Effector memory CD4-positive, alpha-beta T cell (primary cell): ENCODE measurements at regions not wholly inside any gene's neighbourhood (a gene's known extent, or its start where the extent isn't known, plus 50 kb on each side); places are given as distances from the start of the nearest gene placed in this dataset.

Experiments used
- DNase-seq, 3 donors: peaks; one replicate each; pipeline ENCODE4 v3.0.0-alpha.2; 2020
- H3K27ac ChIP-seq: 2 replicates; pipeline ENCODE4 v1.7.0; 2013; ENCODE audit warnings: mild to moderate bottlenecking, low read length, moderate library complexity; ENCODE audit not compliant: insufficient read depth, poor library complexity, severe bottlenecking
- H3K27me3 ChIP-seq: replicated peaks from 2 replicates; pipeline ENCODE4 v1.7.0; 2013; ENCODE audit warnings: mild to moderate bottlenecking, low read length; ENCODE audit not compliant: insufficient read depth, control insufficient read depth, poor library complexity, severe bottlenecking
- H3K36me3 ChIP-seq: 2 replicates; pipeline ENCODE4 v1.7.0; 2013; ENCODE audit warnings: mild to moderate bottlenecking, low read length, moderate library complexity; ENCODE audit not compliant: control insufficient read depth, insufficient read depth
- H3K4me1 ChIP-seq: 2 replicates; pipeline ENCODE4 v1.7.0; 2013; ENCODE audit warnings: low read length, mild to moderate bottlenecking; ENCODE audit not compliant: control insufficient read depth, insufficient read depth, poor library complexity, severe bottlenecking
- H3K4me3 ChIP-seq: 2 replicates; pipeline ENCODE4 v1.7.0; 2013; ENCODE audit warnings: low read length, low read depth, mild to moderate bottlenecking; ENCODE audit not compliant: insufficient read depth, poor library complexity, severe bottlenecking
- H3K9me3 ChIP-seq: 2 replicates; pipeline ENCODE4 v1.7.0; 2013; ENCODE audit warnings: mild to moderate bottlenecking, low read length, moderate library complexity; ENCODE audit not compliant: control insufficient read depth

DNA sequence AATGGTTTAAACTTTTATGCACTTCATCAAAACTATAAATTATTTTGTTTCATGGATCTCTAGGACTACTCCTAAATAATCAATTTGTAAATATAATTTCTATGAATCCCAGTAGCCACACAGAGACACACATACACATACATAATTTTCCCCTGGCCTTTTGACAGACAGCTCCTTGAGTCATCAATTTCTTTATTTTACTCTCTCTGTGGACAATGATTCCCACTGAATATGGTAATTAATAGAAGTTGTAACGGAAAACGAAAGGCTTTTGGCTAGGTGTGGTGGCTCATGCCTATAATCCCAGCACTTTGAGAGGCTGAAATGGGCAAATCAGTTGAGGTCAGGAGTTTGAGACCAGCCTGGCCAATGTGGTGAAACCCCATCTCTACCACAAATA lies 235.1 kb downstream of the EPHA4 start:
- no peaks in the 10 kb centered on the region for H3K4me1 ChIP-seq
- H3K27ac ChIP-seq = no peak overlapping the region
- no peak for DNase-seq
- H3K27me3 ChIP-seq = no peaks in the 10 kb centered on the region
- H3K4me3 ChIP-seq = no peak overlapping the region
- H3K36me3 ChIP-seq = no peaks in the 10 kb centered on the region
- no peaks in the 10 kb centered on the region for H3K9me3 ChIP-seq

DNA sequence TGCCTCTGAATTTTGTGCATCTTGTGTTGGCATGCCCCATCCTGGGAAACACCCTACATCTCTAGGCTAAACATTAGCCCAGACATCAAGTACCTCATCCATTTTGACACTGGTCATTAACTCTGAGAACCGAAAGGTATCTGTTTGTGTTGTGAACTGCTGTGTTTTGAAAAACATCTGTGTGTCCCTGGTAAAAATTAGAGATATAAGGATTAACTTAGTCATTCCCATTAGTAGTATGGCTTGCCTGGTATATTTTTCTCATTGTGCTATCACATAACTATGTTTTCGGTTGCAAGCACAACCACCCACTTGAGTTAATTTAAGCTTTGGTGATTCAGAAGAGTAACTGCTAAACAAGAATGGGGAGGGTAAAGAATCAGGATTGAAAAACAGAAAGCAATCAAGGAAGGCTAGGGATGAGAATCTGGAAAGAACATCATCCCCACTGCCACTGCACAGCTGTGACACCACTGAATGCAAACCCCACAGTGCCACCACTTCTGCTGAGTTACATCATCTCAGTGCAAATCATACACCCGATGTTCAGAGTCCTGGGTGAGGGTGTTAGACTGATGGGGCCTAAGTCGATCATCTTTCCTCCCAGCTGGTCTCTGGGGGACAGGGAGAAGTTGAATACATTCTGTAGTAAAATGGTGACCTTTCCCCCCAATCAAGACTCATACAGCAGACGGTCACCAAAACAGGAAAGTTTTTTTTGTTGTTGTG lies 234.0 kb downstream of the EPHA4 start:
- Histone ChIP-seq H3K27me3 (no peaks in the 10 kb centered on the region), H3K27ac (no peak overlapping the region), H3K9me3 (no peaks in the 10 kb centered on the region), H3K4me1 (no peaks in the 10 kb centered on the region), H3K4me3 (no peak overlapping the region), H3K36me3 (no peaks in the 10 kb centered on the region)
- no peak for DNase-seq

DNA sequence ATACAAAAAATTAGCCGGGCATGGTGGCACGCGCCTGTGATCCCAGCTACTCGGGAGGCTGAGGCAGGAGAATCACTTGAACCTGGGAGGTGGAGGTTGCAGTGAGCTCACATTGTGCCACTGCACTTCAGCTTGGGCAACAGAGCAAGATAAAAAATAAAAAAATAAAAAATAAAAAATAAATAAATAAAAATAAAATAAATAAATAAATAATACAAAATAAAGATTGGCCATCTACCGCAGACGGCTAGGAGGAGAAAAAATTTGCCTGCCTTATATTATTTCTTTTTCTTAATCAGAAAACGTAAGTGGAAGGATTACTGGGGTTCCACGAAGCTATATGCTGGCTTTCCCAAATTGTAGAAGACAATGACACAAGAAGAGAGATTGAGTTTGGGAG lies 229.7 kb downstream of the EPHA4 start:
- no peaks in the 10 kb centered on the region for H3K9me3 ChIP-seq
- no peak for DNase-seq
- H3K27ac ChIP-seq = no peak overlapping the region
- no peaks in the 10 kb centered on the region for H3K4me1 ChIP-seq
- no peaks in the 10 kb centered on the region for H3K27me3 ChIP-seq
- no peaks in the 10 kb centered on the region for H3K36me3 ChIP-seq
- no peak overlapping the region for H3K4me3 ChIP-seq

DNA sequence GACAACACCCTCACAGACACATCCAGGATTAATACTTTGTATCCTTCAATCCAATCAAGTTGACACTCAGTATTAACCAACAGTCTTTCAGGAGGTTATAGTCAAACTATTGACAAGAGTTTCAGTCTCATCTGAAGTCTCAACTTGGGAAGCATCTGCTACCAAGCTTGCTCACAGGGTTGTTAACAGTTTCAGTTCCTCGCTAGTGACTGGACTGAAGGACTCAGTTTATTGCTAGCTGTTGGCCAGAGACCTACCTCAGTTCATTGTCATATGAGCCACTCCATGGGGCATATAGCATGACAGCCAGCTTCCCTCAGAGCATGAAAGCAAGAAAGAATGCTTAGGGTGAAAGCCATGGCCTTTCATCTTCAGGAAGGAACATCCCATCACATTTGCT lies 228.6 kb downstream of the EPHA4 start:
- DNase-seq = no peak
- H3K36me3 ChIP-seq = no peaks in the 10 kb centered on the region
- no peaks in the 10 kb centered on the region for H3K9me3 ChIP-seq
- no peak overlapping the region for H3K4me3 ChIP-seq
- no peak overlapping the region for H3K27ac ChIP-seq
- H3K4me1 ChIP-seq = no peaks in the 10 kb centered on the region
- H3K27me3 ChIP-seq = no peaks in the 10 kb centered on the region

DNA sequence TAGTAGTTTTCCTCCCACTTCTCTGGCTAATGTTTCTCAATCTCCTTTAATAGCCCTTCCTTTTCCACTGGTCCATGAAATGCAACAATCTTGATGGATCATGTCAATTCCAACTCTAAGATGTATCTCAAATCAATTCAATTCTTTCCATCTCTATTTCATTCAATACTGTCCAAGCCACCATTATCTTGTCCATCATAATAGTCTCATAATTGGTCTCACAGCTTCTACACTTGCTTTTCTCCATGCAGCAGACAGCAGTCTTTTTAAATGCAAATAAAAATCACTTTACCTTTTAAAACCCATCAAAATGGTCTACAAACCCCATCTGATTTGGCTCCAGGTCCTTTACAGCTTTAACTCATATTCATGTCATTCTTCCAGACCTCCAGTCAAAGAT lies 226.6 kb downstream of the EPHA4 start:
- H3K27ac ChIP-seq = no peak overlapping the region
- H3K4me3 ChIP-seq = no peak overlapping the region
- DNase-seq = no peak
- no peaks in the 10 kb centered on the region for H3K27me3 ChIP-seq
- no peaks in the 10 kb centered on the region for H3K9me3 ChIP-seq
- H3K36me3 ChIP-seq = no peaks in the 10 kb centered on the region
- no peaks in the 10 kb centered on the region for H3K4me1 ChIP-seq

DNA sequence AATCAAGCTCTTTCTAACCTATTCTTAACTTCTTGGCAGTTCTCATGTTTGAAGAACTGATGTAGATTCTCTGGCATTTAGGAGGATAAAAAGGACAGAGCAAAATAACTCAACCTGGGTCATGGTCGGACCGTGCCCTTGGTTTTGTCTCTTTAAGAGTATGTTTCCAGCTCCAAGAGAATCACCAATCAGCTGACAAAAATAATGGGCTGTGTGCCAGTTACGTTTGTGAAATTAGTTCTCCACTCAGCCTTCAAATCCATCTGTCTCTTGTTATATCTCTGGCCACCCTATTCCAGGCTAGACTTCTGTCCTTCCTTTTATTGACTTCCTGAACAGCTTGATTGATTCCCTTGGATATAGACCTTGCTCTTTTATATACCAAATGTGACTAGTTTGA lies 225.7 kb downstream of the EPHA4 start:
- Histone ChIP-seq H3K4me1 (no peaks in the 10 kb centered on the region), H3K4me3 (no peak overlapping the region), H3K36me3 (no peaks in the 10 kb centered on the region), H3K27me3 (no peaks in the 10 kb centered on the region), H3K9me3 (no peaks in the 10 kb centered on the region), H3K27ac (no peak overlapping the region)
- DNase-seq = no peak

DNA sequence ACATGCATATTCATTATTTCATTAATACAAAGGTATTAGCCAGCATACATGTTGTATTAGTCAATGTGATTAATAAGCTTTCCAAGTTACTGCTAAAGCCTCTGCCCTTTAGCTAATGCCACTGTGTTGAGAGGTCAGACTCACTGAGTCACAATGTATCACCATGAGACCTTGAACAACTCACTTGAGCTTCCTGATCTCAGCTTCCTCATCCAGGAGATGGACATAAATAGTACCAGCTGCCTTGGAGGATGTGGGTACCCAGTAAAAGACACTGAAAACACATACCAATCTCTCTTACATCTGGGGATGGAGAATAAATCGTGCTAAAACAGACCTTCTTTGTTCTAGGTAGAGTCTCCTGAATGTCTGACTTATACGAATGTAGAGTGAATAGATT lies 224.6 kb downstream of the EPHA4 start:
- no peak overlapping the region for H3K4me3 ChIP-seq
- no peak overlapping the region for H3K27ac ChIP-seq
- DNase-seq = no peak
- H3K27me3 ChIP-seq = no peaks in the 10 kb centered on the region
- no peaks in the 10 kb centered on the region for H3K4me1 ChIP-seq
- no peaks in the 10 kb centered on the region for H3K9me3 ChIP-seq
- H3K36me3 ChIP-seq = no peaks in the 10 kb centered on the region

DNA sequence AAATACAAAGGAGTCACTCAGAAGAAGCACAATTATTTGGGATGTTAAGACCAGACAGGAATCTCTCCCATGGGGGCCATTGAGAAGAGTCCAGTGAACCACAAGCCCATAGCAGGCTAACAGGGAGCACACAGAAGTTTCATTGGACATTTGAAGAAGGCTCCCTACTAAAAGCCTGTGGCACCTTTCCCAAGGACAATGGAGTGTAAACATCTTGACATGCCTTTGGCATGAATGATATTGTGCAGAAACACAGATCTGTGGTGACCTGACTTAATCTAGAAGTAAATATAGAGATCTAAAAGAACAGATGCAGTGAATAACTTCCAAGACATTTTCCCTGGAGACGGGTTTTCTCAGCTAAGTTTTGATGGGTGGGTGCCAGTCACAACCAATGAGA lies 221.5 kb downstream of the EPHA4 start:
- Histone ChIP-seq H3K27me3 (no peaks in the 10 kb centered on the region), H3K9me3 (no peaks in the 10 kb centered on the region), H3K27ac (no peak overlapping the region), H3K4me1 (no peaks in the 10 kb centered on the region), H3K36me3 (no peaks in the 10 kb centered on the region), H3K4me3 (no peak overlapping the region)
- no peak for DNase-seq

DNA sequence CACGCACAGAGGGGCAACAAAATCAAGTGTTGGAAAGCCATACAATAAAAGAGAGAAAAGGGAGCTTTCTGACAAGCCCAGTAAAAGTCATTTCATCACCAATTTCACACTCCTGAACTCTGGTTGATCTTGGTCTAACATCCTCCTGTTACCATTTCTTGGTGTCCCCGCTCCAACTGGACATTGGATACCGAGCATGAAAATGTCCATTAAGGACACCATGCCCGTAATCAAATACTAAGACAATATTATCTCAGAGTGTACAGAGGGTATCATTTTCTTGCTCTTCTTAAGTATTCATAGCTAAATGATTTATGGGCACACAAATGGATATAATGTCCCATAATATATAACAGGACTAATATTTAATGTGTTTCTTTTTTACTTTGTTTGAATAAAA lies 218.9 kb downstream of the EPHA4 start:
- Histone ChIP-seq H3K9me3 (no peaks in the 10 kb centered on the region), H3K27ac (no peak overlapping the region), H3K27me3 (no peaks in the 10 kb centered on the region), H3K4me3 (no peak overlapping the region), H3K4me1 (no peaks in the 10 kb centered on the region), H3K36me3 (no peaks in the 10 kb centered on the region)
- DNase-seq = no peak

DNA sequence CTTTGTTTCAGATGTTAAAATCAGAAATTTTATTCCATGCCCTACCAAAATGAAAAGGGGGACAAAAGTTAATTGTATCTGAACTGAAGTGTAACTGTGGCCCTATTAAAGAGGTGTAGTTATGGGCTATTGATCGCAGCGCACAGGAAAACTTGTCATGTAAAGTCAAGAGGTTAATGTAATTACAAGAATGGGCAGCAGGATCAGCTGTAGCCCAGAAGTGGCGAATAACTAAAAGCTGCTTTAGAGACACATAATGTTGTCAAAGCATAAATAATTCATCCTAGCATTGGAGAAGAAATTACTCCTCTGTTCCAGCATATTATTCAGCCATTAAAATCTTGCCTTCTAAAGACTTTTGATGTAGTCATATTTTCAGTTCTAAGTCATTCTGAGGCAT lies 211.8 kb downstream of the EPHA4 start:
- H3K4me3 ChIP-seq = no peak overlapping the region
- no peaks in the 10 kb centered on the region for H3K27me3 ChIP-seq
- no peaks in the 10 kb centered on the region for H3K9me3 ChIP-seq
- no peak for DNase-seq
- H3K36me3 ChIP-seq = no peaks in the 10 kb centered on the region
- H3K27ac ChIP-seq = no peak overlapping the region
- H3K4me1 ChIP-seq = no peaks in the 10 kb centered on the region
